Ovary (tissue), 7 donors: ENCODE measurements at regions not wholly inside any gene's neighbourhood (a gene's known extent, or its start where the extent isn't known, plus 50 kb on each side); places are given as distances from the start of the nearest gene placed in this dataset.

Experiments used
- DNase-seq, 5 donors: peaks; one replicate each; pipeline ENCODE4 v3.0.0-alpha.2; 2019 to 2020
- H3K27ac ChIP-seq, 2 donors: fragments of 200-600 bp; one replicate each; pipeline versions ENCODE4 v1.5.1 to v1.8.0; 2019 to 2022
- H3K27me3 ChIP-seq: fragments of 200-600 bp; one replicate; pipeline ENCODE4 v1.8.0; 2022
- H3K36me3 ChIP-seq: fragments of 200-600 bp; sonication (generic); one replicate; pipeline ENCODE4 v1.5.1; 2019
- H3K4me1 ChIP-seq: one replicate; pipeline ENCODE4 v1.8.1; 2013; ENCODE audit warnings: mild to moderate bottlenecking, moderate library complexity; ENCODE audit not compliant: insufficient read depth
- H3K4me3 ChIP-seq: fragments of 200-600 bp; sonication (generic); one replicate; pipeline ENCODE4 v1.5.1; 2017
- H3K9me3 ChIP-seq, 2 donors: fragments of 200-600 bp in 1 of 2; sonication (generic) in 1 of 2; one replicate each; pipeline versions ENCODE4 v1.5.1 to v1.8.1; 2013 to 2019; ENCODE audit warnings: mild to moderate bottlenecking in 1 of 2, moderate library complexity in 1 of 2
- CTCF ChIP-seq, 3 donors: fragments of 450-650 bp in 2 of 3; fragments of 200-600 bp in 1 of 3; IDR thresholded peaks; one replicate each; pipeline versions ENCODE4 v1.5.1 to v1.8.0; 2016 to 2022; ENCODE audit warnings: antibody characterized with exemption in 3 of 3, mild to moderate bottlenecking in 1 of 3
- EP300 ChIP-seq: sonication (generic); formaldehyde crosslinking; IDR thresholded peaks from one replicate; pipeline ENCODE4 v1.6.1; 2017; ENCODE audit warnings: antibody characterized with exemption
- POLR2A ChIP-seq: fragments of 450-650 bp; IDR thresholded peaks from one replicate; pipeline ENCODE4 v1.6.1; 2017; ENCODE audit warnings: antibody characterized with exemption, mild to moderate bottlenecking, moderate library complexity
- WGBS, 3 donors: extraction: QIAGEN DNeasy Blood & Tissue Kit in 1 of 3; methylation state at CpG; one replicate each; pipeline versions ENCODE4 v1.1.5 to v1.1.7; 2013 to 2017; 5-methylcytosine and 5-hydroxymethylcytosine counted together
- intact Hi-C, 4 donors: fragments of 100-400 bp; cut with DNase I; formaldehyde crosslinking; loops; one replicate each; pipeline versions ENCODE4 v1.11.0 to v1.15.1; 2022 to 2023
- donor health status: DM: no; HTN: no; CAD: no; lungs with moderate emphysema.
- donor health status: DM: no; HTN: no; CAD: no.
- donor health status: Bipolar disorder and iron deficiency.
- donor health status: DM: no; HTN: no; CAD: no.
- donor health status: DM: yes; HTN: yes; CAD: no.

DNA sequence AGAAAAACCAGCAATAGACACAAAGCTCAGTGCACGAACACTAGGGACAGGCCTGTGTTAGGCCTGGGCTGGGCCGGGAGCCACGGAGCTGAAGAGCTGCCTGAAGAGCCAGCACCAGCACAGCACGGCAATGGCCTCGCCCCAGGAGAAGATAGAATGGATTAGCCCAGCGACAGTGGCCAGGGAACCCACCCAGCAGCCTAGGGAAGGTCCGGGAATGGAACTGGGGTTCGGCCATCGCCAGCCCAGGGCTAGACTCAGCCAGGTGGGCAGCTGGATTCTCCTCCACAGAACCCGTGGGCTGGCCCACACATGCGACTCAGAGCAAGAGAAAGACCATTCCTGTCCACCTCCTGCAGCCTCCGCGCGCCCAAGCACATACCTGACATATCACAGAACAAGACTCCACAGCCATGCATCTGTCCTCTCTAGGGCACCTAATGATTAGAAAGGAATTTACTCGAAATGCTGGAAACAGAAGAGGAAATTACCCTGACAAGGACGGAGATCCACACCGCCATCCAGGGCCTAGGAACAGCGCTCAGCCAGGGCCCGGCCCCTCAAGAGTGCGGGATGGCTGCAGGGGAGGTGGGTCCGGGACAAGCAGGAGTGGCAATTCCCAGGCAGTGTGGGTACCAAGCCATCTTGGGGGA, 82.8 kb downstream of the TMEM18 start:
- H3K4me3 ChIP-seq = no peak overlapping the region
- no peaks in the 10 kb centered on the region for H3K4me1 ChIP-seq
- TF ChIP-seq CTCF (IDR thresholded peaks at IDR 0.05) = no peak
- no peak for TF ChIP-seq EP300
- TF ChIP-seq POLR2A = no peak
- H3K36me3 ChIP-seq = no peaks in the 10 kb centered on the region
- WGBS, 3 donors = 91 to 95% (median 91%) methylated on average over 21 of the region's 21 CpGs
- intact Hi-C loops = no loop called here
- H3K27ac ChIP-seq = no peak overlapping the region
- no peaks in the 10 kb centered on the region for H3K27me3 ChIP-seq
- no peaks in the 10 kb centered on the region for H3K9me3 ChIP-seq
- no peak for DNase-seq

DNA sequence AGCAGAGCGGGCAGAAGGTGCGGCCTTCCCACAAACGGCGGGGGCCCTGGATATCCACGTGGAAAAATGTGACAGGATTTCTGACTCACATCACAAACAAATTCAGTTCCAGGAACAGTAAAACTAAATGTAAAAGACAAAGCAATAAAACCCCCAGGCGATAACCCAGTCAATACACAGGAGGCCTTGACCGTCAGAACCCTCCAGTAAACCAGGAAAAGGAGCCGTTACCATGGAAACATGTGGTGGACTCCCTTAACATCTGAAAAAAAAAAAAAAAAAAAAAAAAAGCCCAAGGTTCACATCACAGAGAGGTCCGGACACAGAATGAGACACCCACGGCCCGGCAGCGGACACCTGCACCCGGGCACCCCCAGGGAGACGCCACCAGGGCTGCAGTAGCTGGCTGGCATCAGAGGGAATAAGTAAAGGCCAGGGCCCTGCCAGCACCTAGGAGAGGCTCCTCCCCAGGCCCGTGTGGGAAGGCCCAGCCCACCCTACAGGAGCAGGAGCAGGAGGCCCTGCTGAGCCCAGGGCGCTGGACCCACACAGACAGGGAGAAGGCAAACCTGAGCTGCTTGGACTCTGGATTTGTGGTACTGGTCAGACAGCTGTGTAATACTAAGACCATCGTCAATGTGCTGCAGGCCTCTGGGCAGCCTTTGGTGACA, 83.7 kb downstream of the TMEM18 start:
- TF ChIP-seq POLR2A (no peak), EP300 (no peak), CTCF (IDR thresholded peaks at IDR 0.05) (no peak)
- intact Hi-C loops = no loop called here
- Histone ChIP-seq H3K9me3 (no peaks in the 10 kb centered on the region), H3K4me1 (no peaks in the 10 kb centered on the region), H3K27ac (no peak overlapping the region), H3K27me3 (no peaks in the 10 kb centered on the region), H3K4me3 (no peak overlapping the region), H3K36me3 (no peaks in the 10 kb centered on the region)
- no peak for DNase-seq
- WGBS, 3 donors = 69 to 72% (median 71%) methylated on average over 17 of the region's 17 CpGs

DNA sequence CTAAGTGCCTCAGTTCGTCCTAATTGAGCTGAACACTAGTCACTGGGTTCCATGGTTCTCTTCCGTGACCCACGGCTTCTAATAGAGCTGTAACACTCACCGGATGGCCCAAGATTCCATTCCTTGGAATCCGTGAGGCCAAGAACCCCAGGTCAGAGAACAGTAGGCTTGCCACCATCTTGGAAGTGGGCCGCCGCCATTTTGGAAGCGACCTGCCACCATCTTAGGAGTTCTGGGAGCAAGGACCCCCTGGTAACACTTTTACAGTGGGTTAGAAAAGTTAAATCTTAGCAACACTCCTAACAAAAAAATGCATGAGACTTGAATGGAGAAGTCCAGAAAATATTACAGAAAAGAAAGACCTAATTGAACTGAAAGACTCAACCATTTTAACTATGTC, 84.5 kb downstream of the TMEM18 start:
- Histone ChIP-seq H3K27ac (no peak overlapping the region), H3K4me1 (no peaks in the 10 kb centered on the region), H3K36me3 (no peaks in the 10 kb centered on the region), H3K9me3 (no peaks in the 10 kb centered on the region), H3K27me3 (no peaks in the 10 kb centered on the region), H3K4me3 (no peak overlapping the region)
- TF ChIP-seq EP300 (no peak), POLR2A (no peak), CTCF (IDR thresholded peaks at IDR 0.05) (no peak)
- DNase-seq = no peak
- 93 to 99% (median 96%) methylated on average over 8 of the region's 8 CpGs for WGBS, 3 donors
- intact Hi-C loops = no loop called here

DNA sequence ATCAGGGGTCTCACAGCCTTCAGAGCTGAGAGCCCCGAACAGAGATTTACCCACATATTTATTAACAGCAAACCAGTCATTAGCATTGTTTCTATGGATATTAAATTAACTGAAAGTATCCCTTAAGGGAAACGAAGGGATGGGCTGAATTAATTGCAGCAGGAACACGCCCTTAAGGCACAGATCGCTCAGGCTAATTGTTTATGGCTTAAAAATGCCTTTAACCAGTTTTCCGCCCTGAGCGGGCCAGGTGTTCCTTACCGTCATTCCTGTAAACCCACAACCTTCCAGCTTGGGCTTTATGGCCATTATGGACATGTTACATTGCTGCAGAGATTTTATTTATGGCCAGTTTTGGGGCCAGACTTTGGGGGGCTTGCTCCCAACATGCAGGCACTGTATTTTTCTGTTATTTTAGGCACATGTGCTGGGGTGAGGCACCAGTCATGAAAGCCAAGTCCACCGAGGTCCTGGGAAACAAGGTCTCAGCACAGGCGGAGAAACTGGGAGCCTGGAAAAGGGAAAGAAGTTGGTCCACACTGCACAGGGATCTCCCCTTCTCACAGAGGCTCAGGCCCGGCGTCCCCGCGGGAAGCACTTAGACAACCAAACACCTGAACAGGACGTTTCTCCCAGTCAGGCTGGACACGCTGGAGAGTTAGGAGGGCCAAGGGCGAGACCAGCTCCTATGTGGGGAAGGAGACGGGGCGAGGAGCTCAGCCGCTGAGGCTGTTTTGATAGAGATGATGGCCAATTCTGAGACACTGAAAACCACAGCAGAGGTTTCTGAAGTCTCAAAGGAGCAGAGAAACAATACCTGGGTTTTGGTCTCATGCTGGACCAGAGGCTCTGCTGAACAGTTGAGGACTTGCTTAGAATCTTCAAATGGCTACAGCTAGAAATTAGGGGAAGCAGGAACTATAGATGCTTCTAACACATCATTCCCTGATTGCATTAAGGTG, 86.7 kb downstream of the TMEM18 start:
- no peak for DNase-seq
- H3K36me3 ChIP-seq = no peaks in the 10 kb centered on the region
- TF ChIP-seq EP300 = no peak
- TF ChIP-seq CTCF (IDR thresholded peaks at IDR 0.05) = no peak
- TF ChIP-seq POLR2A = no peak
- no peaks in the 10 kb centered on the region for H3K4me1 ChIP-seq
- H3K27me3 ChIP-seq = no peaks in the 10 kb centered on the region
- H3K27ac ChIP-seq = no peak overlapping the region
- no peak overlapping the region for H3K4me3 ChIP-seq
- intact Hi-C loops = no loop called here
- no peaks in the 10 kb centered on the region for H3K9me3 ChIP-seq
- 78 to 84% (median 83%) methylated on average over 19 of the region's 19 CpGs for WGBS, 3 donors
